CD4-positive, alpha-beta T cell (primary cell): ENCODE measurements at regions not wholly inside any gene's neighbourhood (a gene's known extent, or its start where the extent isn't known, plus 50 kb on each side); places are given as distances from the start of the nearest gene placed in this dataset.
"Not testable (repeated sequence)": the region's sequence is repeated elsewhere in the genome, so short reads cannot be mapped to it uniquely, and the experiment has no call there.

Experiments used
- ATAC-seq: fragments of 200-7000 bp; cut with Tn5 transposase; one replicate; pipeline ENCODE4 v1.10.0; 2022; ENCODE audit warnings: mild to moderate bottlenecking; ENCODE audit not compliant: poor library complexity
- CTCF ChIA-PET: fragments of 350-600 bp; sonication (Branson Sonifier 250); formaldehyde crosslinking; loops from one replicate; lab custom pipeline; 2021; ENCODE audit warnings: antibody characterized with exemption, inconsistent platforms; lab: Charles Lee
- POLR2A ChIA-PET: fragments of 350-600 bp; sonication (Branson Sonifier 250); formaldehyde crosslinking; loops from one replicate; lab custom pipeline; 2021; ENCODE audit warnings: antibody characterized with exemption, inconsistent platforms; lab: Charles Lee
- DNase-seq, 14 experiments: peaks; one replicate each; pipeline ENCODE4 v3.0.0-alpha.2; 2013 to 2020; ENCODE audit warnings: mixed read lengths in 2 of 14
- H3K27ac ChIP-seq, 2 donors: one replicate each; pipeline versions ENCODE4 v1.5.1 to v1.7.0; 2013; ENCODE audit warnings: low read length in 2 of 2, low read depth in 1 of 2, mild to moderate bottlenecking in 1 of 2
- H3K27me3 ChIP-seq, 2 experiments: 1 replicate in 1 of 2; 2 replicates in 1 of 2; pipeline versions ENCODE4 v1.6.1 to v1.7.0; 2013; ENCODE audit warnings: low read length in 2 of 2, control low read depth in 1 of 2, mild to moderate bottlenecking in 1 of 2, moderate library complexity in 1 of 2; ENCODE audit not compliant: insufficient read depth in 2 of 2, control insufficient read depth in 1 of 2
- H3K36me3 ChIP-seq: one replicate; pipeline ENCODE4 v1.6.1; 2013; ENCODE audit warnings: low read length, control low read depth; ENCODE audit not compliant: insufficient read depth
- H3K4me1 ChIP-seq: one replicate; pipeline ENCODE4 v1.6.1; 2013; ENCODE audit warnings: low read length, control low read depth; ENCODE audit not compliant: insufficient read depth
- H3K4me3 ChIP-seq: one replicate; pipeline ENCODE4 v1.5.1; 2013; ENCODE audit warnings: mild to moderate bottlenecking, low read length, moderate library complexity
- H3K9me3 ChIP-seq, 2 experiments: 1 replicate in 1 of 2; 2 replicates in 1 of 2; pipeline versions ENCODE4 v1.6.1 to v1.7.0; 2013; ENCODE audit warnings: low read length in 2 of 2, mild to moderate bottlenecking in 2 of 2, control low read depth in 1 of 2, moderate library complexity in 1 of 2; ENCODE audit not compliant: control insufficient read depth in 1 of 2, insufficient read depth in 1 of 2
- H3K27ac Mint-ChIP-seq: one replicate; pipeline ENCODE4 v1.8.0; 2020; ENCODE audit warnings: mixed read lengths
- H3K27me3 Mint-ChIP-seq: one replicate; pipeline ENCODE4 v1.8.0; 2021; ENCODE audit warnings: mixed read lengths
- H3K36me3 Mint-ChIP-seq: one replicate; pipeline ENCODE4 v1.8.0; 2021; ENCODE audit warnings: low read depth, mixed read lengths
- H3K4me1 Mint-ChIP-seq: one replicate; pipeline ENCODE4 v1.8.0; 2021; ENCODE audit warnings: low read depth, mixed read lengths
- H3K4me3 Mint-ChIP-seq: one replicate; pipeline ENCODE4 v1.8.0; 2020; ENCODE audit warnings: mild to moderate bottlenecking, mixed read lengths
- H3K9me3 Mint-ChIP-seq: one replicate; pipeline ENCODE4 v1.8.0; 2020; ENCODE audit warnings: mixed read lengths
- CTCF ChIP-seq: fragments of 200-600 bp; IDR thresholded peaks from one replicate; pipeline ENCODE4 v1.8.0; 2022; ENCODE audit warnings: antibody characterized with exemption, mild to moderate bottlenecking
- intact Hi-C, 2 experiments: fragments of 100-400 bp; cut with DNase I in 1 of 2; cut with micrococcal nuclease in 1 of 2; formaldehyde crosslinking; loops; one replicate each; pipeline versions ENCODE4 v1.15.1 to v1.9.0; 2023 to 2025; cut with DNase I, micrococcal nuclease

GRCh38 chrX:1906028-1906427 lies 291.2 kb downstream of the ASMT start:
- Histone ChIP-seq H3K4me3 (no peak overlapping the region), H3K36me3 (no peaks in the 10 kb centered on the region), H3K4me1 (no peaks in the 10 kb centered on the region), H3K27ac (no peak overlapping the region), H3K9me3 (peaks cover 6 to 16% of the 10 kb centered on the region in 2 experiments), H3K27me3 (no peaks in the 10 kb centered on the region)
- Mint-ChIP-seq H3K9me3 (no peaks in the 10 kb centered on the region), H3K36me3 (no peaks in the 10 kb centered on the region), H3K27ac (no peak overlapping the region), H3K27me3 (peaks cover 5% of the 10 kb centered on the region), H3K4me1 (no peaks in the 10 kb centered on the region), H3K4me3 (no peak overlapping the region)
- TF ChIP-seq CTCF: no peak
- CTCF ChIA-PET: no interaction called here
- POLR2A ChIA-PET: no interaction called here
- intact Hi-C loops: no loop called here
- no peak for ATAC-seq
- DNase-seq: no peak

GRCh38 chrX:1908996-1909395 lies 294.1 kb downstream of the ASMT start:
- CTCF ChIA-PET, H3K27ac Mint-ChIP-seq, intact Hi-C loops, H3K27ac ChIP-seq, H3K4me1 ChIP-seq, DNase-seq, H3K27me3 ChIP-seq, ATAC-seq, H3K4me3 ChIP-seq, H3K36me3 Mint-ChIP-seq, H3K4me1 Mint-ChIP-seq, POLR2A ChIA-PET, H3K36me3 ChIP-seq, H3K4me3 Mint-ChIP-seq, H3K9me3 Mint-ChIP-seq: not testable (repeated sequence)
- peaks cover 15% of the 10 kb centered on the region for H3K27me3 Mint-ChIP-seq
- H3K9me3 ChIP-seq: peaks cover 6 to 24% of the 10 kb centered on the region in 2 experiments

- peaks cover 2% of the 10 kb centered on the region for H3K9me3 Mint-ChIP-seq
- Histone ChIP-seq H3K4me3 (no peak overlapping the region), H3K9me3 (peaks cover 6 to 26% of the 10 kb centered on the region in 2 experiments), H3K36me3 (no peaks in the 10 kb centered on the region), H3K27me3 (peaks cover 0 to 6% of the 10 kb centered on the region in 2 experiments), H3K27ac (no peak overlapping the region), H3K4me1 (no peaks in the 10 kb centered on the region)
- DNase-seq (no peak), ATAC-seq (no peak)
- H3K27ac Mint-ChIP-seq: no peak overlapping the region
- H3K27me3 Mint-ChIP-seq: peaks cover 15% of the 10 kb centered on the region
- intact Hi-C loops: no loop called here
- no peaks in the 10 kb centered on the region for H3K36me3 Mint-ChIP-seq
- H3K4me1 Mint-ChIP-seq: no peaks in the 10 kb centered on the region
- POLR2A ChIA-PET: no interaction called here
- H3K4me3 Mint-ChIP-seq: no peak overlapping the region
- no peak for TF ChIP-seq CTCF
- CTCF ChIA-PET: no interaction called here
These were observed 294.8 kb downstream of the ASMT start for GRCh38 chrX:1909419-1910206.

GRCh38 chrX:1910207-1910470 lies 295.3 kb downstream of the ASMT start:
- H3K36me3 Mint-ChIP-seq: no peaks in the 10 kb centered on the region
- H3K9me3 Mint-ChIP-seq: peaks cover 2% of the 10 kb centered on the region
- TF ChIP-seq CTCF: no peak
- ChIA-PET POLR2A (no interaction called here), CTCF (no interaction called here)
- H3K27me3 ChIP-seq: peaks cover 0 to 7% of the 10 kb centered on the region in 2 experiments
- H3K4me1 ChIP-seq: no peaks in the 10 kb centered on the region
- H3K27me3 Mint-ChIP-seq: peaks cover 15% of the 10 kb centered on the region
- ATAC-seq (no peak), DNase-seq (no peak)
- H3K4me3 ChIP-seq: no peak overlapping the region
- no peak overlapping the region for H3K27ac Mint-ChIP-seq
- no peaks in the 10 kb centered on the region for H3K4me1 Mint-ChIP-seq
- intact Hi-C loops: no loop called here
- H3K36me3 ChIP-seq: no peaks in the 10 kb centered on the region
- peaks cover 6 to 31% of the 10 kb centered on the region in 2 experiments for H3K9me3 ChIP-seq
- no peak overlapping the region for H3K27ac ChIP-seq
- no peak overlapping the region for H3K4me3 Mint-ChIP-seq
